ENCODE measurements at regions not wholly inside any gene's neighbourhood (a gene's known extent, or its start where the extent isn't known, plus 50 kb on each side); places are given as distances from the start of the nearest gene placed in this dataset.

- no peak for TF ChIP-seq EZH2 (IDR thresholded peaks at IDR 0.05)
- TF ChIP-seq POLR2AphosphoS5 (IDR thresholded peaks at IDR 0.05; ENCODE audit: borderline replicate concordance, low read depth, low read length), result no peak
Measured at GRCh38 chr22:47552541-47553205, 790.2 kb downstream of the TBC1D22A start.
